SH-SY5Y (cell line): ENCODE measurements at regions not wholly inside any gene's neighbourhood (a gene's known extent, or its start where the extent isn't known, plus 50 kb on each side); places are given as distances from the start of the nearest gene placed in this dataset.

Experiments used
- GATA2 ChIP-seq: IDR thresholded peaks from 2 replicates; pipeline ENCODE4 v1.6.1; 2011; ENCODE audit warnings: mild to moderate bottlenecking, low read depth, low read length
- GATA3 ChIP-seq: IDR thresholded peaks from 2 replicates; pipeline ENCODE4 v1.6.1; 2011; ENCODE audit warnings: low read depth, mild to moderate bottlenecking, low read length, moderate library complexity

- no peak for TF ChIP-seq GATA2
- no peak for TF ChIP-seq GATA3
These were observed 104.8 kb upstream of the PLSCR5 start for GRCh38 chr3:146709969-146710368.

DNA sequence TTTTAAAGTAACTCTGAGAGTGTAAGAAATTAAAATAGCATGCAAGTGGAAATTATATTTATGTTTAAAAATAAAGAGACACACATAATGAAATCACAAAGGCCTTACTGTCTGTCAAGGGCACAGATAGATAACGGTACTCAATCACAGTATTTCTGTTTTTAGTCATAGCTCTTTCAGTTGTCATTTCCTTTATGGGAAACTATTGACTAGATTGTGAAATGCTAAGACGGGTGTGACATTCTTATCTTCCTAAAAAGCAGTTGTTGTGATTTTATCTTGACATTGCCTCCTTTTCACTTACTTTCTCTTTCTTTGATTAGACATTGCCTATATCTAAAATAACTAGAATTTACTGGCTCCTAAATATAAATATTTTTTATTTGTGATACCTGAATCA, 100.1 kb upstream of the PLSCR5 start:
- TF ChIP-seq GATA2 (no peak), GATA3 (no peak)

DNA sequence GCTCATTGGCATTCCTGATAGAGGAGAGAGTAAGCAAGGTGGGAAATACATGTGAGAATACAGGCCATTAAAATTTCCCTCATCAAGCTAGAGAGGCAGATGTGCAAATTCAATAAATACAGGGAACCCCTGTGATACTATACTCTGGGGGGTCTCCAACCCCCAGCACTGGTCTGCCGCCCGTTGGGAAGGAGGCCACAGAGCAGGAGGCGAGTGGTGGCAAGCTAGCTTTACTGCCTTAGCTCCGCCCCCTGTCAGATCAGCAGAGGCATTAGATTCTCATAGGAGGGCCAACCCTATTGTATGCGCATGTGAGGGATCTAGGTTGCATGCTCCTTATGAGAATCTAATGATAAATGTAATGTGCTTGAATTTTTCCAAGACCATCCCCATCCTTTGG, 97.1 kb upstream of the PLSCR5 start:
- TF ChIP-seq GATA3 = no peak
- TF ChIP-seq GATA2 = no peak

GRCh38 chr3:146701246-146701645, 96.1 kb upstream of the PLSCR5 start:
- TF ChIP-seq GATA3 = no peak

- TF ChIP-seq GATA2 (no peak), GATA3 (no peak)
These were observed 87.1 kb upstream of the PLSCR5 start for GRCh38 chr3:146692254-146692653.

GRCh38 chr3:146685050-146685814, 80.1 kb upstream of the PLSCR5 start:
- TF ChIP-seq GATA3 (no peak), GATA2 (no peak)

GRCh38 chr3:146682171-146682570, 77.0 kb upstream of the PLSCR5 start:
- TF ChIP-seq GATA3 (no peak), GATA2 (no peak)

DNA sequence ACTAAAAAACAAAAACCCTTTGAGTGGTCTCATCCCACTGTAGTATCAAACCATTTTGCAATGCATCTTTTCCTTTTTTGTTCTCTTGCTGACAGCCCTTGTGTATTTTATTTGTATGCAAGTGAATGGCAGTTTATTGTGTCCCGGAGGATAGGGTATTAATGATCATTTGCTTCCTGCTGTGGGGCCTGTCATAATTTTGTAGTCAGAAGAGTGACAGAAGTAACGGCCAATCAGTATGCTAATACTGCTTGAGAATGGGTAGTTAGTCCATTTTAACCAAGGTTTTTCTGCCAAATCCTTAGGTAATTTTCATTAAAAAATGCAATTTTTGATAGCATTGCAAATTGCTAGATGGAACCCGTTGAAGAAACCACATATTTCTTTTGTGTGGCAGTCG, 75.5 kb upstream of the PLSCR5 start:
- no peak for TF ChIP-seq GATA2
- no peak for TF ChIP-seq GATA3

GRCh38 chr3:146679995-146680394, 74.8 kb upstream of the PLSCR5 start:
- no peak for TF ChIP-seq GATA2
- TF ChIP-seq GATA3 = no peak

DNA sequence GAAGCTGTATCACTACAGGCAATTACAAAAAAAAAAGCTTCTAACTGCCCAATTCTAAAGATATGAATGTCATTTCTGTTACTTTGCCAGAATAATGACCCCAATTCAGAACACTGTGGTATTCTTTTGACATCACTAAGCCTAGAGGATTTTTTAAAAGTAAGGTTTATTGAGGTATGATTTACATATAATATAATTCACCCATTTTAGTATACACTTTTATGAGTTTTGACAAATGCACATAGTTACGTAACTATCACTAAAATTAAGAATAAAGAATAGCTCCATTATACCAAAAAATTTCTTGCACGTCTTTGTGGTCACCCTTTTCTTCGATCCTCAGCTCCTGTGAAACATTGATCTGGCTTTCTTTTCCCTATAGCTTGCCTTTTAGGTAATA, 74.0 kb upstream of the PLSCR5 start:
- TF ChIP-seq GATA3 (no peak), GATA2 (no peak)

- TF ChIP-seq GATA2 (no peak), GATA3 (no peak)
These were observed 67.8 kb upstream of the PLSCR5 start for GRCh38 chr3:146672941-146673340.

DNA sequence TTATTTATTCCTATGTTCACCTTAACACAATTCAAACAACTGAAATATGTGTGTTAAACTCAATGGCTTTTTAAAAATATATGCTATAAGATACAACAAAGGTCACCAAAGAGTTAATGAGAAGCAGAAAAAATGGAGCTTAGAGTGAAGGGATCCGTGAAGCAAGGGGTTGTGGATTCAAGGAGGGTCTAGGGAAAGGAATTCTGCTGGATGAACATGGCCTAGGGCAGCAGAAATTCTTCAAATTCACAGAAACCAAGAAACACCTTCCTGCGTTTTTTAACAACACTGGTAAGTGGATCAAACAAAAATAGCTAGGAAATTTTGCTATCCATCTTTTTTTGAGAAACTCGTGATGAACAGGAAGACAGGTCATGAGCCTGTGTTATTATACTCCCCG, 59.3 kb upstream of the PLSCR5 start:
- TF ChIP-seq GATA2 (no peak), GATA3 (no peak)

GRCh38 chr3:146658841-146659240, 53.7 kb upstream of the PLSCR5 start:
- no peak for TF ChIP-seq GATA3
- TF ChIP-seq GATA2 = no peak

- TF ChIP-seq GATA3 = no peak
- TF ChIP-seq GATA2 = no peak
These were observed 50.3 kb upstream of the PLSCR5 start for GRCh38 chr3:146655333-146655996.
